Panc1 (cell line): ENCODE measurements at regions not wholly inside any gene's neighbourhood (a gene's known extent, or its start where the extent isn't known, plus 50 kb on each side); places are given as distances from the start of the nearest gene placed in this dataset.

Experiments used
- POLR2AphosphoS5 ChIP-seq: IDR thresholded peaks from 2 replicates; pipeline ENCODE4 v1.6.1; 2012; ENCODE audit warnings: mild to moderate bottlenecking, low read depth, low read length, moderate library complexity
- TCF7L2 ChIP-seq: IDR thresholded peaks from 2 replicates; pipeline ENCODE4 v1.6.1; 2011; ENCODE audit warnings: mild to moderate bottlenecking, low read depth, low read length, inconsistent platforms
- TF ChIP-seq, protein P1 (sequence below): fragments of 450-650 bp; IDR thresholded peaks from 2 replicates; pipeline ENCODE4 v1.5.1; 2017; ENCODE audit warnings: mild to moderate bottlenecking
- TF ChIP-seq, protein P2 (sequence below), 2 experiments: IDR thresholded peaks; 2 replicates each; pipeline ENCODE4 v1.6.1; 2011 to 2012; ENCODE audit warnings: low read depth in 2 of 2, control low read depth in 1 of 2, low read length in 1 of 2, mild to moderate bottlenecking in 1 of 2, moderate library complexity in 1 of 2; ENCODE audit not compliant: insufficient read depth in 1 of 2

DNA sequence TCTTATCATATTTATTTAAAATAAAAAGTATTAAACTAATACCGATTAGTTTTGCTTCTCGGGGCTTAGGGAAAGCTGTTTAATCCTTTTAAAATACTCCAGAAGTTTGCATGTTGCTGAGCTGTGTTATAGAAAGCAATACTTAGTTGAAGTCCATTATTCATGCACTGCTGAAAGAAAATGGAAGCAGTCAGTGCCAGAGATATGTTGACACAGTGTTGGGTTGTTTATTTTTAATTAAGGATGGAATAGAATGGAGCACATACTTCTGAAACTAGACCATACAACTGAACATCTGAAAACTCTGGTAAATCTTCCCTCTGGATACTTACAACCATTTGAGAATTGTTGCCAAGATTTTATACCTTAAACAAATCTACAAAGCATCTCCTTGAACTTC is 282.7 kb upstream of the CCDC179 start:
- TF ChIP-seq, protein P1, sequence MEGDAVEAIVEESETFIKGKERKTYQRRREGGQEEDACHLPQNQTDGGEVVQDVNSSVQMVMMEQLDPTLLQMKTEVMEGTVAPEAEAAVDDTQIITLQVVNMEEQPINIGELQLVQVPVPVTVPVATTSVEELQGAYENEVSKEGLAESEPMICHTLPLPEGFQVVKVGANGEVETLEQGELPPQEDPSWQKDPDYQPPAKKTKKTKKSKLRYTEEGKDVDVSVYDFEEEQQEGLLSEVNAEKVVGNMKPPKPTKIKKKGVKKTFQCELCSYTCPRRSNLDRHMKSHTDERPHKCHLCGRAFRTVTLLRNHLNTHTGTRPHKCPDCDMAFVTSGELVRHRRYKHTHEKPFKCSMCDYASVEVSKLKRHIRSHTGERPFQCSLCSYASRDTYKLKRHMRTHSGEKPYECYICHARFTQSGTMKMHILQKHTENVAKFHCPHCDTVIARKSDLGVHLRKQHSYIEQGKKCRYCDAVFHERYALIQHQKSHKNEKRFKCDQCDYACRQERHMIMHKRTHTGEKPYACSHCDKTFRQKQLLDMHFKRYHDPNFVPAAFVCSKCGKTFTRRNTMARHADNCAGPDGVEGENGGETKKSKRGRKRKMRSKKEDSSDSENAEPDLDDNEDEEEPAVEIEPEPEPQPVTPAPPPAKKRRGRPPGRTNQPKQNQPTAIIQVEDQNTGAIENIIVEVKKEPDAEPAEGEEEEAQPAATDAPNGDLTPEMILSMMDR, result no peak
- TF ChIP-seq POLR2AphosphoS5 (no peak), TCF7L2 (no peak)
- TF ChIP-seq, protein P2, sequence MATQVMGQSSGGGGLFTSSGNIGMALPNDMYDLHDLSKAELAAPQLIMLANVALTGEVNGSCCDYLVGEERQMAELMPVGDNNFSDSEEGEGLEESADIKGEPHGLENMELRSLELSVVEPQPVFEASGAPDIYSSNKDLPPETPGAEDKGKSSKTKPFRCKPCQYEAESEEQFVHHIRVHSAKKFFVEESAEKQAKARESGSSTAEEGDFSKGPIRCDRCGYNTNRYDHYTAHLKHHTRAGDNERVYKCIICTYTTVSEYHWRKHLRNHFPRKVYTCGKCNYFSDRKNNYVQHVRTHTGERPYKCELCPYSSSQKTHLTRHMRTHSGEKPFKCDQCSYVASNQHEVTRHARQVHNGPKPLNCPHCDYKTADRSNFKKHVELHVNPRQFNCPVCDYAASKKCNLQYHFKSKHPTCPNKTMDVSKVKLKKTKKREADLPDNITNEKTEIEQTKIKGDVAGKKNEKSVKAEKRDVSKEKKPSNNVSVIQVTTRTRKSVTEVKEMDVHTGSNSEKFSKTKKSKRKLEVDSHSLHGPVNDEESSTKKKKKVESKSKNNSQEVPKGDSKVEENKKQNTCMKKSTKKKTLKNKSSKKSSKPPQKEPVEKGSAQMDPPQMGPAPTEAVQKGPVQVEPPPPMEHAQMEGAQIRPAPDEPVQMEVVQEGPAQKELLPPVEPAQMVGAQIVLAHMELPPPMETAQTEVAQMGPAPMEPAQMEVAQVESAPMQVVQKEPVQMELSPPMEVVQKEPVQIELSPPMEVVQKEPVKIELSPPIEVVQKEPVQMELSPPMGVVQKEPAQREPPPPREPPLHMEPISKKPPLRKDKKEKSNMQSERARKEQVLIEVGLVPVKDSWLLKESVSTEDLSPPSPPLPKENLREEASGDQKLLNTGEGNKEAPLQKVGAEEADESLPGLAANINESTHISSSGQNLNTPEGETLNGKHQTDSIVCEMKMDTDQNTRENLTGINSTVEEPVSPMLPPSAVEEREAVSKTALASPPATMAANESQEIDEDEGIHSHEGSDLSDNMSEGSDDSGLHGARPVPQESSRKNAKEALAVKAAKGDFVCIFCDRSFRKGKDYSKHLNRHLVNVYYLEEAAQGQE (IDR thresholded peaks at IDR 0.05; ENCODE audit: insufficient read depth in 1 of 2, low read depth in 2 of 2, low read length in 1 of 2), result no peak
